Pulmonary artery endothelial cell (primary cell): ENCODE measurements at regions not wholly inside any gene's neighbourhood (a gene's known extent, or its start where the extent isn't known, plus 50 kb on each side); places are given as distances from the start of the nearest gene placed in this dataset.

Experiments
- DNase-seq: peaks from one replicate; pipeline ENCODE4 v3.0.0-alpha.2; 2011; ENCODE audit warnings: low read depth, low spot score

DNA sequence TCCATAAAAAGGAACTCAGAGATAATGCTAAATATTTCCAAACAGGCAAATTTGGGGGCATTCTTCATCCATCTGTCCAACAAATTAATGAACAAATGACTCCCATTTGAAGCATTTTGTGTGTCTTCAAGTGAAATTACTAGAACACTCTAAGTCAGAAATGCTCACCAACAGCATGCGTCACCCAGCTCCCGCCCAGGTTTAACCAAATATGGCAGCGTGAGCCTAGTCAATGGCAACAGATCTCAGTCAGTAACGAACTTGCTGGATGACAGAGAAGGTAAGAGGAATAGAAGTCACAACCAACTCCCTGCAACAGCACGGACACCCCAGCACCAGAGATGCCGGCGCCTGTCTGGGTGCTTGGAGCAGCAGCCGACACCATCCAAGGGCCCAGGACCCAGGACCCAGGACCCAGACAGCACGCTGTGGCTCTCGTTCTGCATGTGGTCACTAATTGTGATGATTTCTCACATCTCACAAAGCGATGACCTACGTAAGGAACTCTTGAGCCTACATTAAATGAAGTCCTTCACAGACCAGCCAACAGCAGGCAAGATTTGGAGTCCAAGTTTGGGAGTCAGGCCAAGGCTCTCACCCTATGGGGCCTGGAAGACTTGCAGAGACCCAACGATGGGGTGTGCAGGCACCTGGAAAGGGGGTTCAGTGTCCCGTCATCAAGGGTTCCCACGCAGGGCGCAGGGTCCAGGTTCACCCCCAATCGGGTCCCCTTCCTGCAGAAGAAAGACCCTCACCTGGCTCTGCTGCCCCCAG lies 556.9 kb downstream of the BRD1 start:
- no peak for DNase-seq

DNA sequence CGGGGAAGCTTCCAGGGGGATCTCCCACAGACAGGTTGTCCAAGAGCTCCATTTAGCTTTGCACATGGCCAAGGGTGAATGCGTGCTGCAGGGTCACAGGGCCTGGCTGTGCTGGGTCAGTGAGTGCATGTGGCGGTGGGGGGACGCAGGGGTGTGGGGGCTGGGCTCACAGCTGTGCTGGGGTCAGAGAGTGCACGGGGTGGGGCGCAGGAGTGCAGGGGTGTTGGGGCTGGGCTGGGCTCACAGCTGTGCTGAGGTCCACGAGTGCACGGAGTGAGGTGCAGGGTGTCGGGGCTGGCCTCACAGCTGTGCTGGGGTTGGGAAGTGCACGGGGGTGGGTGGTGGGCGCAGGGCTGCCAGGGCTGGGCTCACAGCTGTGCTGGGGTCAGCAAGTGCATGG lies 557.7 kb downstream of the BRD1 start:
- no peak for DNase-seq

DNA sequence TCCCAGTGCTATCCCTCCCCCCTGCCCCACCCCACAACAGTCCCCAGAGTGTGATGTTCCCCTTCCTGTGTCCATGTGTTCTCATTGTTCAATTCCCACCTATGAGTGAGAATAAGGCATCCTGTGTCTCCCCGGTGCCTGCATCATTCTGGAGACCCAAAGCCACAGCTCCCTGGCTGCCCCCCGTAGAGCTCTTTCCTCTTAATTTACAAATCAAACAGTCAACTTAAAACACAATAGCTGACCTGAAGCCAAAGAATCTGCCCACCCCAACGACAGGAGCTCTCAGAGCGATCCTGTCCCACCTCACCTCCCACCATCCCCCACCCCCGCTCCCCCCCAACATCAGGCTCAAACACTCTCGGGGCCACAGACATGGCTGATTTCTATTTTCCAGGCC lies 558.3 kb downstream of the BRD1 start:
- DNase-seq: no peak

DNA sequence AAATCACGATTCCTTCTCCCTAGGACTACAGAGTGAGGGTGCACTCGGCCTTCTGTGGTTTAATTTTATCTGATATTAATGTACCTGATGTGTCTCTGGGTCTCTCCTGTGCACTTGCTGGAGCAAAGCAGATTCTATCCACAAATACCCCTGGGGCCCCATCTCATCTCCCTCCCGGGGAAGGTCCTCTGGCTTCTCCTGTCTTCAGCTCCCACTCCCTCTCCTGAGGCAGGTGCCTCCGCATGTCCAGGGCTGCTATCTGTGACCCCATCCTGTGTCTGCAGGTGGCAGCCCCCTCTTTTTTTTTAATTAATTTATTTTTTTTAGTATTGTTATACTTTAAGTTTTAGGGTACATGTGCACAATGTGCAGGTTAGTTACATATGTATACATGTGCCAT lies 558.7 kb downstream of the BRD1 start:
- no peak for DNase-seq

DNA sequence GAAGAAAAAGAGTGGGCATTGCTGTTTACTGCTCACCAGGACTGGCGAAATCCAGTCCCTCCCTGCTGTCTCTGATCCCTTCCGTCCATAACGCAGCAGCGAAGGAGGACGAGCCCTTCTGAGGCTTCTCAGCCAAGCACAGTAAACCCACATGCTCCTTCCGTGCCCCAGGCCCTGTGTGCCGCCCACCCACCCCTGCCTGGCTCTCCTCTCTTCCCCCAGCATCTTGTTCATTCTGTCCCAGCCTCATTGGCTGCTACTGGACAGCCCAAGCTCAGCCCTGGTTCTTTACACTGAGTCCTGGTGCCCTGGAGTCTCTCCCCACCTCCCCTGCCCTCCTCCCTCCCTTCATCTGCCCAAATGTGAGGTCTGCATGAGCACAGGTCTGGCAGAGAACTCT lies 559.7 kb downstream of the BRD1 start:
- DNase-seq: no peak

DNA sequence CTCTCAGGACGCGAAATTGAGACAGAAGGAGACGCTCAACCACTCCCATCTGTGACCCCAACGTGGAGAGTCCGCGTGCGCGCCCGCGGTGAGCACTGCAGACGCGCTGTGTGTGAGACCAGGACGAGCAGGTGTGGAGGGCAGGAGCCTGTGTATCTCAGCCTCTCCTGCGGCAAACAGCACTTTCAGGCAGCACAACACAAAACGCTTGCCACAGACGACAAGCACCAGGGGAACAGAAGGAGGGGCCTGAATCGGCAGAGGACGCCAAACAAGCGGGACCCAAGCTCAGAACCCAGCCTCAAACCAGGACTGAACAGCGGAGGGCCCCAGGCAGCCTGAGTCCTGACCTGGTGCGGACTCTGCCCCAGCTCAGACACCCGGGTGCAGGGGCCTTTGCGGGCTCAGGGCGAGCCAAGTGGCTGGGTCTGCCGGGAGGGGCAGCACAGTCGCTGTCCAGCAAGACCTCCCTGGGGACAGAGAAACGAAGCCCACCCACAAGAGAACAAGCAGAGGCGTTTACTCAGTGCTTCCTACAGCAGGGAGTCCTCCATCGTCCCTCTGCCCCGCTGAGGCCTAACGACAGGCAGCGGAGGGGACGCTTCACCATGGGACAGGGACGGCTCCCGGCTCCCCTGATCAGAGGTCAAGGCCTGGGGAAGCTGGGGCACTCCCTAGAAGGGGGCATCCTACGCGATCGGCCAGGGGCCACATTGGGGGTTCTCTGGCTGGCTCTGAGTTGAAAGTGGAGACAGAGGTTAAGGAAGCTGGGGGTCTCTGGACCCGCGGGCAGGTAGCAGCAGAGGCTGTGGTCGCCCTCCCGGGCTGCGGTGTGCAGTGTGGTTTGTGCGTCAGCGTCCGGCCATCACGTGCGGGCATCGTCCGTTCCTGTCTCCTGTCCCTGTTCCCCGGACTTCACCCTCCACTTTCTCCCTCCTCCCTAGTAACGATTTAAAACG lies 560.8 kb downstream of the BRD1 start:
- DNase-seq: no peak

DNA sequence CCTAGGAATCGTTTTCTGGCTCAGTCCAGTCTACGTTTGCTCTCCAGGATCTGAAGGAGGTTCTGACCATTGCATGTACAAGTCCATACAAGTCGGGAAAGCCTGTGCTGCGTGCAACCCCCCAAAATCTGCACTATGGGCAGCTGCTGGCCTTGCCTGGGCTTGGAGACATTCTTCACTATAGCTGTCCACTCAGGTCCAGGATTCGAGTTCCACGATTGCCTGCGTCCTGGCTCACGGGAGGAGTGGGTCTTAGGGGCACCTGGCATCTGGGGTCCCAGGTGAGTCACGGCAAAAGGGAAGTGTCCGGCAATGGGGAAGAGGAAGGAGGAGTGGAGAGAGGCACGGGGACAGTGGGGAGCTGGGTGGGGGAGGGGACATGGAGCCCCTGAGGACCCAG lies 563.0 kb downstream of the BRD1 start:
- DNase-seq: no peak

DNA sequence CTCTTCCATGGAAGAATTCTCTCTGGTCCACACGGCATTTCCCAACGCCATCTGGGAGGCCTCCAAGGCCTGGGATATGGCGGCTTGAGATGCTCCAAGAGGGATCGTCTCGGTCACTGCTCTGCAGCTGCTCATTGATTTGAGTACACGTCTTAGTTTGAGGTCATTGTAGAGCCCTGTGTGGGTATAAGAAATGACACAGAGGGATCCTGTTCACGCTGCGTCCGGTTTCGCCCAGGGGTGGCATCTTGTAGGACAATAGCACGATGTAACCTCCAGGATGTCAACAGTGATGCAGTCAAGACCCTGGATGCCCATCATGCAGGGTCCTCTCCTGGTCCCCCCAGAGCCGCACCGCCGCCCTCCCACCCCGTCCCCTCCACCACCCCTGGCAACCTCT lies 564.6 kb downstream of the BRD1 start:
- DNase-seq: no peak

DNA sequence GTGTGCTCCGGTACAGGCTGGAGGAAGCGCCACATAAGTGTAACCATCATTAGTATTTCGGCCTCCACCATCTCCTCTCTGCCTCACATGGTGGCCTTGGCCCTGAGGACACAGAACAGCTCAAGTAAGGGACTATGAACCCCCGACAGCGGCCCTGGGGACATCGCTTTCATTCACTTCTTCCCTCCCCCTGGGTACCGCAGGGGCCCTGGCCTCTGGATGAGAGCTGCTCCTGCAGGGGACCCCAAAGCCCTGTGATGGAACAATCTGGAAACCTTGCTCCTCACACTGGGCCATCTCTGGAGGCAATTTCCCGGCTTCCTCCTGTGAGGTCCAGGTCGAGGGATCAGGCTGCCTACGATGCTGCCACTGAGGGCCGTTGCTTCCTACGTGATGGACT lies 565.5 kb downstream of the BRD1 start:
- DNase-seq: no peak

DNA sequence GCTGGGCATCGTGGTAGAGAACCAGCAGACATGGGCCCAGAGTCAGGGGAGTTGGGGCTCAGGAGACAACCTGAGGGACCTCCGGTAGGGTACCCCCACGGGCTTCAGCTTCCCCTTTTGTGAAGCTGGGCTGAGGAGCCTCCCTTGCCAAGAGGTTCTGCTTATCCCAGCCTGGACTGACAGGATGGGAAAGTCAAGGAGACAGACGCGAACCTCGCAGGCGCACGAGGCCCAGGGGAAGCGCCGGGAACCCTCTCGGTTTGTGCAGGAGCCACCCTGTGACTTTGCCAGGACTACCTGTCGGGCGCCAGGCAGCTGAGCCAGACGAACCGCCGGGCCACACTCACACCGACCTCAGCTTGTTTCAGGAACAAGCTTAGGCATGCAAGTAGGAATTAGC lies 566.1 kb downstream of the BRD1 start:
- no peak for DNase-seq

DNA sequence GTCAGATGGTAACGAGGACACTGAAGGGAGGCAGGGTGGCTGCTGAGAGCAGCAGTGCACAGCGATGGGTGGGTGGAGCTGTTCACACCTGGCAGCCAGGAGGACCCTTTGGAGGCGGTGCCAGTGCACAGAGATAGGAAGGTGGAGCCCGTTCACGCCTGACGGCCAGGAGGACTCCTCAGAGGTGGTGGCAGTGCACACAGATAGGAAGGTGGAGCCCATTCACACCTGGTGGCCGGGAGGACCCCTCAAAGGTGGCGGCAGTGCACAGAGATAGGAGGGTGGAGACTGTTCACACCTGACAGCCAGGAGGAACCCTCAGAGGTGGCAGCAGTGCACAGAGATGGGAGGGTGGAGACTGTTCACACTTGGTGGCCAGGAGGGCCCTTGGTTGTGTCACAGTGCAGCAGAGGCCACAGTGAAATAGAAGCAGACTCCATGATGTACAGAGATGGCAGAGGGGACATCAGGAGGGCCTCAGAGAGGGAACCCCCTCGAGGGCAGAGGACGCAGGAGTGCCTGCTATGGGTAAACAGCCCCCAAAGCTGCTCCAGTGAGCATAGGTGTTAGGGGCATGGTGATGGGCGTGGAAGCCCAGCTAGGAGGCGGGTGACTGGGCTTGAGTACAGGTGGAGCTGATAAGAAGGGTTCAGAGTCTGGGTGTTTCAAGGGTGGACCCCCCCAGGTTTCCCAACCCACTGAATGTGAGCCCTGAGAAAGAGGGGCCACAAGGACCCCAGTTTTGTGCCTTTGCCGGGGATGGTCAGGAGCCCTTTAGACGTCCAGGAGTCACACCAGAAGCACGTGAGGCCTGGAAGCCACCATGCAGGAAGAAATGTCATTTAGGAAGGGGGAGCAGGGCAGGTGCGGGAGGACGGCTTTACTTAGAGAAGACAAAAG lies 566.7 kb downstream of the BRD1 start:
- DNase-seq: no peak

DNA sequence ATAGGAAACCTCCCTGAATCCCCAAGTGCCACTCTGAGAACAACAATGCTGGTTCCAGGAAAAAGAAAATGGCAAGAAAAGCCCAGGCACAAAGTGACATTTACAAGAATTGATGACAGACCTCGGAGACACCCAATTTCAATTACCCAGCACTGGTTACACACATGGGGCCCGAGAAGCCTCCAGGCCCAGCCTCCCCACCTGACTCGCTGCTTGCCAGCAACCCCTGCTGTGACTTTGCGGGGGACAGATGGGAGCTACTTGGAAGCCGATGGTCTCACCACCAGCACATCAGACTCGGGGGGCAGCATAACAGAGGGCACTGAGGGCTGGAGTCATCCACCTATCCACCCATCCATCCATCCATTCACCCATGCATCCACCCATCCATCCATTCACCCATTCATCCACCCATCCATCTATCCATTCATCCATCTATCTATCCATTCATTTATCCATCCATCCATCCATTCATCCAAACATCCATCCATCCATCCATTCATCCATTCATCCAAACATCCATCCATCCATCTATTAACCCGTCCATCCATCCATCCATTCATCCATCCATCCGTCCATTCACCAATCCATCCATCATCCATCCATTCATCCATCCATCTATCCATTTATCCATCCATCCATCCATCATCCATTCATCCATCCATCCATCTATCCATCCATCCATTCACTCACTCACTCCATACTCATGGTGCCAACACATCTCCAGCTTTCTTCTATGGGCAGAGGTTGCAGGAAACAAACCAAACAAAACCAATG lies 567.6 kb downstream of the BRD1 start:
- no peak for DNase-seq

DNA sequence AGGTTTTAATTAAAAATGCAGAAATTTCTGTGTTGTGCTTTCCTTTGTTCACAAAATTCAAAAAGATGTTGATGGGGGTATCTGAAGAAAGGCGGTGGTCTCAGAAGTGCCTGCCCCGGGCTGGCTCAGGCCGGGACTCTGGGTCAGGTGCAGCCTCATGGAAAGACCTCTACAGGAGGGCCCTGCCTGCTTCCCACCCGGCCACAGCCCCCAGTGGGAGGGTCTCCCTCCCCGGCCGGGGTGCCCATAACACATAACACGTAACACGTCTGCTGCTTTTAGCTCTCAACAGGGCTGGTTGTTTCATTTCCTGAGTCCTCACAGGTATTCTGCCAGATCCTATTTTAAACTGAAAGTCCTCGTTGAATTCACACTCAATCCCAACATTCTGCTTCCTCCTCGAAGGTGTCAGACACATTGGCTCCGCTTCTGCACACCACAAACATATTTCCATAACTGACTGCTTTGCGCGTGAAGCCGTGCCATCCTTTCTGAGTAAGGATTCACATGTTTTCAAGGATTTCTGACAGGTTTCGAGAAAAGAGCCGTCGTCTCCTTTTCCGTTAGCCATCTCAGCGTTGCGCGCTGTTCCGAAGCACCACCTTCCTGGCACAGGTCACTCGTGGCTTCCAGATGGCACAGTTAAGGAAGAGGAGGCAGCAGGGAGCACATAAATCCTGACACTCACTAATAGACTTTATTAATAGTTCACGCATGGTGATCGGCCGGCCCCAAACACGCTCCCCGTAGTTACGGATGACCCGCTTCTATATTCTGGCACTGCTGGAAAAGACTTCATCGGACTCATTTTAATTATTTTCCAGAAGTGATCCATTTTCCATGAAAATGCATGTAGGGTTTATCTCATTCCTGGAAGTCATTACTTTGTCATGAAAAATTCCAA lies 569.3 kb downstream of the BRD1 start:
- no peak for DNase-seq

DNA sequence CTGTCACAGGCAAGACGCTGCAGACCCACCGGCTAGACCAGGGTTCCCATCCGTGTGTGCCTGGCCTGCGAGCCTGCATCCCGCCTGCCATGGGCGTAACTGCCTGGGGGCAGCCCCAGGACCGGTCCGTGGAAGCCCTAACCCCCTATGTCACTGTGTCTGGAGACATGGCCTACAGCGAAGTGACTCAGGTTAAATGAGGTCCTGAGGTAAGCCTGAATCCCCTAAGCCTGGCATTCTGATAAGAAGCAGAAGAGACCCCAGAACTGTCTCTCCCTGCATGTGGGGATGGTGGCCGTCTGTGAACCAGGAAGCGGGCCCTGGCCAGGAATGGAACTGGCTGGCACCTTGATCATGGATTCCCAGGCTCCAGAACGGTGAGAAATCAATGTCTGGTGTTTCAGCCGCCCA lies 570.1 kb downstream of the BRD1 start:
- no peak for DNase-seq

DNA sequence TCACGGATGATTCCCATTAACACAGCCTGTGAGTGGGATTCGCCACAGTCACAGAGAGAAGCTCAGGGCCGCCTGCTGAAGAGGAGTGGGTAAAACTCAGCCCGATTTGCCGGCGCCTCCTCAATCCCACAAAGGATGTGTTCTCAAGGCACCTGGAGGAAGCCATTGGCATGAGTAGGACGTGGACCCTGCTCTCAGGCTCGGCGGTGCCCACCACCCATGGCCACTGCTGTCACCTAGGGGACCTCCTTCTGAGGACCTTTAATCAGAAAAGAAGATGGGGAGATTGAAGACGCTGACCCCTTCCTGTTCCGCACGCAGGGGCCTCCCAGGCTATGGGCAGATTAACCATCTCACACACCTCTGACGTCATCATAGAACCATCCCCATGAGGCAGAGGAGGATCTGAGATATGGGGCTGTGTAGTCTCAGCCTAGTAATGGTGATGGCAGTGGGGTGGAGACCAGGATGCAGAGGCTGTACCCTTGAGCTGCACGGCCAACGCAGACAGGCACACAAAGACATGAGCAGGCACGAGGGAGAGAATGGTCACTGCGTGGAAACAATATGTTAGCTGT lies 571.8 kb downstream of the BRD1 start:
- DNase-seq: no peak

DNA sequence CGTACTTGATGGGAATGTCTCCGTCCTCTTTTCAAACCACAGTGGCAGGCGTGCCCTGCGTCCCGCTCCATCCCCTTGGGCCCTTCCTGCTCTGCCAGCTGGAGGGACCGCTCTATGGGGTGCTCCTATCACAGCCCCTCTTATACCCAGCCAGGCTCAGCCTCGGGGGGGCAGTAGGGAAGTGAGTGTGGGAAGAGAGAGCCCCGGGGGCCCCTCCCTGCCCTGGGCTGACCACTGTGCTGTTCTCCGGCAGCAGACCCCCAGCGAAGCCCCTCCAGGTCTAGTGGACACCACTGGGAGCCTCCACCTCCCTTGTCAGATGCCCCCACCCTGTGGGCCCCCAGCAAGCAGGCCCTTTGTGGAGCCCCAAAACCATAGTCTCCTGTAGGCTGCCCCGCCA lies 572.5 kb downstream of the BRD1 start:
- no peak for DNase-seq

DNA sequence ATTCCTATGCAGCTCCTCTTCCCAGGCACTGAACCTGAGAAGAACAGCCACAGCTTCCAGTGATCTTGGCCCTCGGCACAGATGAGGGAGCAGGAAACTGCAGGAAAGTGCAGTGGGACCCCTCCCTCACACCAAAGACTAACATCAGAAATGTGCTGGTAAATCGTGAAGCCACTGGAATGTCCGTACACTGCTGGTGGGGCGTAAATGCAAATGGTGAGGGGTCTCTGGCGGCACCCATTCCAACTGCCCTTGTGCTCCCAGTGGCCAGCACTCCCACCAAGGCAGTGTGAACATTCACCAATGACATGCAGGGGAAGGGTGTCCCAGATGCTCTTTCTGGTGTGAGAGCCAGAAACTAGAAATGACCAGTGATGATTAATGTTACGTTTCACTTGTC lies 574.0 kb downstream of the BRD1 start:
- no peak for DNase-seq

DNA sequence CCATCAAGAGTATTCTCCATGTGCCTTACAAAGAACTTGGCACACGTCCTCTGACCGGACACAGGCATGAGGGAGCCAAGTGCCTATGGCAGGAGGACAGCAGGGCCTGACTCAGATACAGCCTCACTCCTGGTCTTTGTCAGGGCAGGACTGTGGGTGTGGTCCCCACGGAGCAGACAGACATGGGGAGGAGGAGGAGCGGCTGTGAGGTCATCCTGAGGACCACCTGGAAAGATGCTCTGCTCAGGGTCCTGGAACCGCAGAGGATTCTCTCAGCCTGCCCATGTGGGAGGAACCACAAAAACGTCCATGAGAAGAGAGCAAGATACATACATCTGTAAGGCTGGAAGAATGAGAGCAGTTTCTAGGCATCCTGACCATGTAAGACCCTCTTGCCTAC lies 576.3 kb downstream of the BRD1 start:
- no peak for DNase-seq

DNA sequence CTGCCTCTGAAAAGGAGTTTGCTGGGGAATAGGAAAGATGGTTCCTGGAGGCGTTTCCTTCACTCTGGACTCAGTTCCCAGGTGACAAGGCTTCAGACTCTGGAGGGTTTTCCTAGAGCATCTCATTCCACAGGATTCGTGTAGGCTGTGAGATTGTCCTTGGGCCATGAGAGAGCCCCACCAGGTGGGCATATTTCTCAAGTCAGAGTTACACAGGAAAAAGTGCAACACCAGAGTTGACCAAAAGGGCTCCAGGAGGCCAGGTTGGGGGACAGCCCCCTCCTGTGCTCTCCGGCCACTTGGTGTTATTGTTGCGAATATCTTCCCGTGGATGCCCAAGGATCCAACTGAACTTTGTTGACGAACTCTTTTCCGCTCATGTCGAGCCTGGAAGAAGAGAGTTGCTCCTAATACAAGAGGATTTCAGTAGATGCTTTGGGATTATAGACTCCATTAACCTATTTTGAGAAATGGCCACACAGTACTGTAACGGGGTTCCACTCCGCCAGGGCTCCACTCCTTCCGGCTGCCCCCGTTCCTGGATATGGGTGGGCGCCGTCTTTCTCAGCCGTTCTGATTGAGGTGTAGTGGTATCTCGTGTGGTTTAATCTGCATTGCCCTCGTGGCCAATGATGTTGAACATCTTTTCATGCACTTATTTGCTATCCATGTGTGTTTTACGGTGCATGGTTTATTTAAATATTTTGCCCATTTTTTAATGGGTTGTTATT lies 580.3 kb downstream of the BRD1 start:
- DNase-seq: no peak
